H9 (cell line): ENCODE measurements at regions not wholly inside any gene's neighbourhood (a gene's known extent, or its start where the extent isn't known, plus 50 kb on each side); places are given as distances from the start of the nearest gene placed in this dataset.

Experiments used
- DNase-seq: peaks from one replicate; pipeline ENCODE4 v3.0.0-alpha.2; 2017
- H2AFZ ChIP-seq: one replicate; pipeline ENCODE4 v1.6.1; 2013; ENCODE audit warnings: mild to moderate bottlenecking, low read length, control low read depth, moderate library complexity
- H2AK5ac ChIP-seq: 2 replicates; pipeline ENCODE4 v1.6.1; 2013; ENCODE audit warnings: low read length, control low read depth, mixed read lengths; ENCODE audit not compliant: insufficient read length
- H2BK120ac ChIP-seq: one replicate; pipeline ENCODE4 v1.6.1; 2013; ENCODE audit warnings: low read depth, mild to moderate bottlenecking, low read length, control low read depth, inconsistent platforms; ENCODE audit not compliant: poor library complexity, severe bottlenecking
- H2BK12ac ChIP-seq: 2 replicates; pipeline ENCODE4 v1.6.1; 2013; ENCODE audit warnings: low read length, control low read depth, mixed read lengths, low read depth; ENCODE audit not compliant: insufficient read length
- H2BK15ac ChIP-seq: 2 replicates; pipeline ENCODE4 v1.6.1; 2013; ENCODE audit warnings: low read depth, low read length, control low read depth
- H2BK20ac ChIP-seq: one replicate; pipeline ENCODE4 v1.6.1; 2013; ENCODE audit warnings: low read depth, mild to moderate bottlenecking, low read length, control low read depth, inconsistent platforms; ENCODE audit not compliant: poor library complexity, severe bottlenecking
- H2BK5ac ChIP-seq: 2 replicates; pipeline ENCODE4 v1.6.1; 2013; ENCODE audit warnings: low read length, control low read depth, mixed read lengths; ENCODE audit not compliant: insufficient read length
- H3K14ac ChIP-seq: 2 replicates; pipeline ENCODE4 v1.6.1; 2013; ENCODE audit warnings: low read length, control low read depth; ENCODE audit not compliant: insufficient read depth
- H3K18ac ChIP-seq: 2 replicates; pipeline ENCODE4 v1.6.1; 2013; ENCODE audit warnings: low read depth, mild to moderate bottlenecking, mixed read lengths, low read length, control low read depth; ENCODE audit not compliant: insufficient read length
- H3K23ac ChIP-seq: 2 replicates; pipeline ENCODE4 v1.6.1; 2013; ENCODE audit warnings: low read length, control low read depth, mixed read lengths, low read depth; ENCODE audit not compliant: insufficient read length
- H3K23me2 ChIP-seq: 2 replicates; pipeline ENCODE4 v1.6.1; 2013; ENCODE audit warnings: low read depth, mild to moderate bottlenecking, mixed read lengths, low read length, control low read depth; ENCODE audit not compliant: insufficient read length, poor library complexity, severe bottlenecking
- H3K27ac ChIP-seq: 2 replicates; pipeline ENCODE4 v1.5.1; 2013; ENCODE audit warnings: low read length, control low read depth, mixed read lengths, low read depth; ENCODE audit not compliant: insufficient read length
- H3K27me3 ChIP-seq: 2 replicates; pipeline ENCODE4 v1.6.1; 2013; ENCODE audit warnings: low read length, control low read depth, inconsistent platforms; ENCODE audit not compliant: insufficient read depth
- H3K4ac ChIP-seq: 2 replicates; pipeline ENCODE4 v1.6.1; 2013; ENCODE audit warnings: low read depth, mild to moderate bottlenecking, control low read depth, inconsistent platforms, low read length, moderate library complexity
- H3K4me1 ChIP-seq: 2 replicates; pipeline ENCODE4 v1.6.1; 2013; ENCODE audit warnings: low read length, control low read depth, inconsistent platforms; ENCODE audit not compliant: insufficient read depth
- H3K4me2 ChIP-seq: 2 replicates; pipeline ENCODE4 v1.6.1; 2013; ENCODE audit warnings: low read length, control low read depth, mixed read lengths; ENCODE audit not compliant: insufficient read length, insufficient read depth
- H3K56ac ChIP-seq: 2 replicates; pipeline ENCODE4 v1.6.1; 2013; ENCODE audit warnings: low read depth, mild to moderate bottlenecking, mixed read lengths, low read length, control low read depth; ENCODE audit not compliant: insufficient read length
- H3K79me1 ChIP-seq: 2 replicates; pipeline ENCODE4 v1.6.1; 2013; ENCODE audit warnings: low read depth, mild to moderate bottlenecking, moderate library complexity, low read length, control low read depth, inconsistent platforms; ENCODE audit not compliant: insufficient read depth, poor library complexity, severe bottlenecking
- H3K79me2 ChIP-seq: 2 replicates; pipeline ENCODE4 v1.6.1; 2013; ENCODE audit warnings: low read length, control low read depth, inconsistent platforms; ENCODE audit not compliant: insufficient read depth
- H3K9ac ChIP-seq: 2 replicates; pipeline ENCODE4 v1.6.1; 2013; ENCODE audit warnings: low read length, control low read depth, mixed read lengths; ENCODE audit not compliant: insufficient read length; ENCODE audit errors: extremely low read depth
- H3K9me3 ChIP-seq: one replicate; pipeline ENCODE4 v1.6.1; 2013; ENCODE audit warnings: low read depth, low read length, inconsistent platforms; ENCODE audit not compliant: control insufficient read depth
- H3T11ph ChIP-seq: one replicate; pipeline ENCODE4 v1.6.1; 2013; ENCODE audit warnings: mild to moderate bottlenecking, low read length, control low read depth, inconsistent platforms
- H4K20me1 ChIP-seq: one replicate; pipeline ENCODE4 v1.6.1; 2013; ENCODE audit not compliant: control insufficient read depth, insufficient read length, insufficient read depth
- H4K5ac ChIP-seq: 2 replicates; pipeline ENCODE4 v1.6.1; 2013; ENCODE audit warnings: low read depth, mild to moderate bottlenecking, mixed read lengths, low read length, control low read depth; ENCODE audit not compliant: insufficient read length
- H4K8ac ChIP-seq: replicated peaks from 2 replicates; pipeline ENCODE4 v1.6.1; 2013; ENCODE audit warnings: low read length, control low read depth, mixed read lengths, low read depth; ENCODE audit not compliant: insufficient read length
- H4K91ac ChIP-seq: 2 replicates; pipeline ENCODE4 v1.6.1; 2013; ENCODE audit warnings: low read depth, mild to moderate bottlenecking, moderate library complexity, mixed read lengths, low read length, control low read depth; ENCODE audit not compliant: insufficient read length
- H3K27ac Mint-ChIP-seq, 3 experiments: 2 replicates in 2 of 3; 3 replicates in 1 of 3; pipeline ENCODE4 v1.8.0; 2020 to 2021; ENCODE audit warnings: mixed read lengths in 3 of 3, mild to moderate bottlenecking in 1 of 3, moderate library complexity in 1 of 3
- H3K27me3 Mint-ChIP-seq: 2 replicates; pipeline ENCODE4 v1.8.0; 2021; ENCODE audit warnings: low read depth, mild to moderate bottlenecking, moderate library complexity, mixed read lengths
- H3K36me3 Mint-ChIP-seq, 3 experiments: 2 replicates in 2 of 3; 3 replicates in 1 of 3; pipeline ENCODE4 v1.8.0; 2020 to 2021; ENCODE audit warnings: low read depth in 3 of 3, mixed read lengths in 3 of 3; ENCODE audit not compliant: insufficient read depth in 1 of 3
- H3K4me1 Mint-ChIP-seq, 2 experiments: 2 replicates each; pipeline ENCODE4 v1.8.0; 2020; ENCODE audit warnings: mixed read lengths in 2 of 2
- H3K4me3 Mint-ChIP-seq, 2 experiments: 2 replicates in 1 of 2; 3 replicates in 1 of 2; pipeline ENCODE4 v1.8.0; 2020 to 2021; ENCODE audit warnings: mild to moderate bottlenecking in 2 of 2, mixed read lengths in 2 of 2, moderate library complexity in 1 of 2
- H3K9me3 Mint-ChIP-seq, 2 experiments: 2 replicates in 1 of 2; 3 replicates in 1 of 2; pipeline ENCODE4 v1.8.0; 2020; ENCODE audit warnings: mild to moderate bottlenecking in 2 of 2, mixed read lengths in 2 of 2, moderate library complexity in 1 of 2
- WGBS: extraction: QIAGEN DNeasy Blood & Tissue Kit; methylation state at CpG from one replicate; pipeline ENCODE4 v1.1.7; 2013; ENCODE audit warnings: missing lambda C conversion rate, low lambda C conversion rate, mixed read lengths; ENCODE audit not compliant: insufficient read length; ENCODE audit errors: extremely low coverage; 5-methylcytosine and 5-hydroxymethylcytosine counted together
- TF ChIP-seq, protein P1 (sequence below): fragments of 200-600 bp; sonication (generic); conservative IDR thresholded peaks from 3 replicates; pipeline ENCODE4 v1.8.0; 2021; ENCODE audit warnings: antibody characterized with exemption, mild to moderate bottlenecking

DNA sequence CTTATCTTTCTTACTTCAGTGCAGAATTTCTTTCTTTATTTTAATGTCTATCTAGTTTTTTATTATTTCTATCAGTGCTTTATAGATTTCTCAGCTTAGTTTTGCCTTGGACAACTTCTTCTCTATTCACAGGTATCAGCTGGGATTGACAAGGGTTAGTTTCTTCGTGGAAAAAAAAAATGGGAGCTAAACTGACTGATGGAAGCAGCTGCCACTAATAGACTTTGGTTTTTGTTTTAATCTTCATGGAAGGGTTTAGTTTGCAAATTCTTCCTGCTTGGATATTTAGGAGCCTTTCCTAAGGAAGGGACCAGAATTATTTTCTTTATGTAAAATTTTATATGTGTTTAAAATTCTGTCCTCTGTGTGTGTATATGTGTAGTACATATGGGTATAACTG lies 306.1 kb upstream of the FMN2 start:
- H3K27me3 Mint-ChIP-seq: no peaks in the 10 kb centered on the region
- no peaks in the 10 kb centered on the region for H3K79me2 ChIP-seq
- H2BK20ac ChIP-seq: no peak overlapping the region
- no peak overlapping the region for H4K8ac ChIP-seq
- no peak overlapping the region for H2BK5ac ChIP-seq
- H3K9me3 Mint-ChIP-seq: no peaks in the 10 kb centered on the region; a peak in 1 of 5 replicates
- no peak overlapping the region for H4K5ac ChIP-seq
- no peak overlapping the region for H2BK12ac ChIP-seq
- H3K14ac ChIP-seq: no peak overlapping the region
- no peak overlapping the region for H2AK5ac ChIP-seq
- no peak overlapping the region for H2BK15ac ChIP-seq
- H3K9me3 ChIP-seq: no peaks in the 10 kb centered on the region
- H4K20me1 ChIP-seq: no peaks in the 10 kb centered on the region
- no peaks in the 10 kb centered on the region for H3K79me1 ChIP-seq
- peaks cover 6 to 7% of the 10 kb centered on the region in 2 experiments for H3K4me1 Mint-ChIP-seq
- no peak overlapping the region for H2BK120ac ChIP-seq
- no peak overlapping the region for H3K23ac ChIP-seq
- DNase-seq: no peak
- no CpG with 5 or more reads among the region's 1 CpG for WGBS
- no peaks in the 10 kb centered on the region for H3K4me1 ChIP-seq
- no peak overlapping the region for H3K4me2 ChIP-seq
- no peak overlapping the region for H3T11ph ChIP-seq
- no peak overlapping the region for H3K9ac ChIP-seq
- no peaks in the 10 kb centered on the region for H3K23me2 ChIP-seq
- H3K36me3 Mint-ChIP-seq: peaks cover 0 to 4% (median 4%) of the 10 kb centered on the region in 3 experiments; a peak in 3 of 7 replicates
- no peak overlapping the region for H3K4ac ChIP-seq
- no peak overlapping the region for H3K18ac ChIP-seq
- H4K91ac ChIP-seq: no peak overlapping the region
- TF ChIP-seq, protein P1, sequence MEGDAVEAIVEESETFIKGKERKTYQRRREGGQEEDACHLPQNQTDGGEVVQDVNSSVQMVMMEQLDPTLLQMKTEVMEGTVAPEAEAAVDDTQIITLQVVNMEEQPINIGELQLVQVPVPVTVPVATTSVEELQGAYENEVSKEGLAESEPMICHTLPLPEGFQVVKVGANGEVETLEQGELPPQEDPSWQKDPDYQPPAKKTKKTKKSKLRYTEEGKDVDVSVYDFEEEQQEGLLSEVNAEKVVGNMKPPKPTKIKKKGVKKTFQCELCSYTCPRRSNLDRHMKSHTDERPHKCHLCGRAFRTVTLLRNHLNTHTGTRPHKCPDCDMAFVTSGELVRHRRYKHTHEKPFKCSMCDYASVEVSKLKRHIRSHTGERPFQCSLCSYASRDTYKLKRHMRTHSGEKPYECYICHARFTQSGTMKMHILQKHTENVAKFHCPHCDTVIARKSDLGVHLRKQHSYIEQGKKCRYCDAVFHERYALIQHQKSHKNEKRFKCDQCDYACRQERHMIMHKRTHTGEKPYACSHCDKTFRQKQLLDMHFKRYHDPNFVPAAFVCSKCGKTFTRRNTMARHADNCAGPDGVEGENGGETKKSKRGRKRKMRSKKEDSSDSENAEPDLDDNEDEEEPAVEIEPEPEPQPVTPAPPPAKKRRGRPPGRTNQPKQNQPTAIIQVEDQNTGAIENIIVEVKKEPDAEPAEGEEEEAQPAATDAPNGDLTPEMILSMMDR: no peak
- H3K56ac ChIP-seq: no peak overlapping the region
- no peak overlapping the region for H2AFZ ChIP-seq
- no peak overlapping the region for H3K4me3 Mint-ChIP-seq
- no peak overlapping the region for H3K27ac ChIP-seq
- H3K27me3 ChIP-seq: no peaks in the 10 kb centered on the region
- no peak overlapping the region for H3K27ac Mint-ChIP-seq
